ENCODE measurements at regions not wholly inside any gene's neighbourhood (a gene's known extent, or its start where the extent isn't known, plus 50 kb on each side); places are given as distances from the start of the nearest gene placed in this dataset.

- no peak for TF ChIP-seq CTCF (conservative IDR thresholded peaks at IDR 0.05)
- TF ChIP-seq ZFX (IDR thresholded peaks at IDR 0.05) = no peak
These were observed 487.1 kb downstream of the TLE1 start for GRCh38 chr9:81202292-81202691.

Data from C4-2B (cell line).